B cell (primary cell): ENCODE measurements at regions not wholly inside any gene's neighbourhood (a gene's known extent, or its start where the extent isn't known, plus 50 kb on each side); places are given as distances from the start of the nearest gene placed in this dataset.

Source experiments
- ATAC-seq: fragments of 200-7000 bp; cut with Tn5 transposase; one replicate; pipeline ENCODE4 v1.10.0; 2021; ENCODE audit warnings: low read depth, mild to moderate bottlenecking, moderate number of reproducible peaks, moderate library complexity
- CTCF ChIA-PET: fragments of 350-600 bp; sonication (Branson Sonifier 250); formaldehyde crosslinking; loops from one replicate; lab custom pipeline; 2021; ENCODE audit warnings: antibody characterized with exemption, inconsistent platforms; lab: Charles Lee
- POLR2A ChIA-PET: fragments of 350-600 bp; sonication (Branson Sonifier 250); formaldehyde crosslinking; loops from one replicate; lab custom pipeline; 2021; ENCODE audit warnings: antibody characterized with exemption; lab: Charles Lee
- DNase-seq: peaks from one replicate; pipeline ENCODE4 v3.0.0; 2013
- H2AFZ ChIP-seq: 2 replicates; pipeline ENCODE4 v1.6.1; 2012; ENCODE audit warnings: mild to moderate bottlenecking, low read depth, low read length; ENCODE audit not compliant: insufficient read depth, poor library complexity, severe bottlenecking
- H3K27ac ChIP-seq, 2 donors: 1 replicate in 1 of 2; 2 replicates in 1 of 2; pipeline ENCODE4 v1.5.1; 2012 to 2013; ENCODE audit warnings: low read length in 2 of 2, mild to moderate bottlenecking in 2 of 2, moderate library complexity in 1 of 2
- H3K27me3 ChIP-seq, 4 experiments: fragments of 200-600 bp in 1 of 4; sonication (generic) in 1 of 4; replicated peaks in 1 of 4; 1 replicate in 2 of 4; 2 replicates in 2 of 4; pipeline versions ENCODE4 v1.6.1 to v1.7.0; 2013 to 2016; ENCODE audit warnings: low read length in 3 of 4, mild to moderate bottlenecking in 2 of 4, mixed read lengths in 1 of 4, moderate library complexity in 1 of 4; ENCODE audit not compliant: insufficient read depth in 4 of 4, control insufficient read depth in 3 of 4; ENCODE audit errors: control extremely low read depth in 1 of 4
- H3K36me3 ChIP-seq, 2 experiments: replicated peaks in 1 of 2; 1 replicate in 1 of 2; 2 replicates in 1 of 2; pipeline versions ENCODE4 v1.6.1 to v1.7.1; 2013; ENCODE audit warnings: low read length in 1 of 2; ENCODE audit not compliant: insufficient read depth in 2 of 2, control insufficient read depth in 1 of 2; ENCODE audit errors: control extremely low read depth in 1 of 2, extremely low read depth in 1 of 2
- H3K4me1 ChIP-seq, 2 donors: fragments of 200-600 bp in 1 of 2; sonication (generic) in 1 of 2; 1 replicate in 1 of 2; 2 replicates in 1 of 2; pipeline versions ENCODE4 v1.5.1 to v1.6.1; 2013 to 2017; ENCODE audit warnings: low read length in 2 of 2; ENCODE audit not compliant: control insufficient read depth in 2 of 2, insufficient read depth in 2 of 2
- H3K4me2 ChIP-seq: replicated peaks from 2 replicates; pipeline ENCODE3; 2012; ENCODE audit warnings: mild to moderate bottlenecking, low read depth, low read length; ENCODE audit not compliant: poor library complexity, severe bottlenecking
- H3K4me3 ChIP-seq, 5 experiments: fragments of 200-600 bp in 1 of 5; sonication (generic) in 1 of 5; 1 replicate in 3 of 5; 2 replicates in 2 of 5; pipeline versions ENCODE4 v1.5.1 to v1.7.0; 2011 to 2016; ENCODE audit warnings: low read length in 4 of 5, mild to moderate bottlenecking in 4 of 5, low read depth in 2 of 5, control low read depth in 1 of 5, moderate library complexity in 1 of 5; ENCODE audit not compliant: insufficient read depth in 1 of 5; ENCODE audit errors: control extremely low read depth in 1 of 5, extremely low read depth in 1 of 5
- H3K79me2 ChIP-seq: fragments of 200-600 bp; sonication (generic); one replicate; pipeline ENCODE4 v1.6.0; 2016; ENCODE audit warnings: low read length; ENCODE audit not compliant: control insufficient read depth, insufficient read depth
- H3K9ac ChIP-seq: fragments of 200-600 bp; sonication (generic); 2 replicates; pipeline ENCODE4 v1.6.1; 2017; ENCODE audit warnings: mild to moderate bottlenecking, low read length, moderate library complexity
- H3K9me3 ChIP-seq, 3 donors: one replicate each; pipeline versions ENCODE4 v1.6.1 to v1.7.1; 2013; ENCODE audit warnings: low read length in 2 of 3; ENCODE audit not compliant: control insufficient read depth in 2 of 3, insufficient read depth in 1 of 3; ENCODE audit errors: control extremely low read depth in 1 of 3
- H4K20me1 ChIP-seq: 2 replicates; pipeline ENCODE4 v1.6.0; 2012; ENCODE audit warnings: mild to moderate bottlenecking, low read length; ENCODE audit not compliant: insufficient read depth, control insufficient read depth, poor library complexity, severe bottlenecking
- H3K27ac Mint-ChIP-seq: one replicate; pipeline ENCODE4 v1.8.0; 2021; ENCODE audit warnings: mixed read lengths
- H3K27me3 Mint-ChIP-seq: one replicate; pipeline ENCODE4 v1.8.0; 2021; ENCODE audit warnings: mixed read lengths
- H3K4me1 Mint-ChIP-seq: one replicate; pipeline ENCODE4 v1.8.0; 2021; ENCODE audit warnings: mixed read lengths
- H3K4me3 Mint-ChIP-seq: one replicate; pipeline ENCODE4 v1.8.0; 2021; ENCODE audit warnings: mixed read lengths
- H3K9me3 Mint-ChIP-seq: one replicate; pipeline ENCODE4 v1.8.0; 2022; ENCODE audit warnings: mixed read lengths; ENCODE audit not compliant: insufficient read depth
- EZH2 ChIP-seq: IDR thresholded peaks from 2 replicates; pipeline ENCODE4 v1.6.1; 2012; ENCODE audit warnings: borderline replicate concordance, low read depth, mild to moderate bottlenecking, moderate library complexity, low read length; ENCODE audit not compliant: insufficient read depth, poor library complexity, severe bottlenecking
- WGBS: methylation state at CpG from one replicate; pipeline ENCODE4 v1.1.5; 2013; ENCODE audit warnings: missing lambda C conversion rate; ENCODE audit not compliant: insufficient coverage; 5-methylcytosine and 5-hydroxymethylcytosine counted together
- intact Hi-C: fragments of 100-400 bp; cut with micrococcal nuclease; formaldehyde crosslinking; loops from one replicate; pipeline ENCODE4 v1.10.0; 2022
- TF ChIP-seq, protein P1 (sequence below): fragments of 200-600 bp; IDR thresholded peaks from one replicate; pipeline ENCODE4 v1.8.0; 2022; ENCODE audit warnings: antibody characterized with exemption, mild to moderate bottlenecking

GRCh38 chr1:165011991-165012531, 344.5 kb downstream of the LMX1A start:
- Histone ChIP-seq H4K20me1 (no peaks in the 10 kb centered on the region), H3K27ac (no peak overlapping the region), H3K79me2 (no peaks in the 10 kb centered on the region), H3K9ac (no peak overlapping the region), H3K27me3 (no peaks in the 10 kb centered on the region), H2AFZ (no peak overlapping the region), H3K36me3 (no peaks in the 10 kb centered on the region), H3K4me1 (no peaks in the 10 kb centered on the region), H3K4me2 (no peak overlapping the region), H3K4me3 (no peak overlapping the region), H3K9me3 (no peaks in the 10 kb centered on the region)
- TF ChIP-seq EZH2 = no peak
- TF ChIP-seq, protein P1, sequence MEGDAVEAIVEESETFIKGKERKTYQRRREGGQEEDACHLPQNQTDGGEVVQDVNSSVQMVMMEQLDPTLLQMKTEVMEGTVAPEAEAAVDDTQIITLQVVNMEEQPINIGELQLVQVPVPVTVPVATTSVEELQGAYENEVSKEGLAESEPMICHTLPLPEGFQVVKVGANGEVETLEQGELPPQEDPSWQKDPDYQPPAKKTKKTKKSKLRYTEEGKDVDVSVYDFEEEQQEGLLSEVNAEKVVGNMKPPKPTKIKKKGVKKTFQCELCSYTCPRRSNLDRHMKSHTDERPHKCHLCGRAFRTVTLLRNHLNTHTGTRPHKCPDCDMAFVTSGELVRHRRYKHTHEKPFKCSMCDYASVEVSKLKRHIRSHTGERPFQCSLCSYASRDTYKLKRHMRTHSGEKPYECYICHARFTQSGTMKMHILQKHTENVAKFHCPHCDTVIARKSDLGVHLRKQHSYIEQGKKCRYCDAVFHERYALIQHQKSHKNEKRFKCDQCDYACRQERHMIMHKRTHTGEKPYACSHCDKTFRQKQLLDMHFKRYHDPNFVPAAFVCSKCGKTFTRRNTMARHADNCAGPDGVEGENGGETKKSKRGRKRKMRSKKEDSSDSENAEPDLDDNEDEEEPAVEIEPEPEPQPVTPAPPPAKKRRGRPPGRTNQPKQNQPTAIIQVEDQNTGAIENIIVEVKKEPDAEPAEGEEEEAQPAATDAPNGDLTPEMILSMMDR = no peak
- no peak overlapping the region for H3K4me3 Mint-ChIP-seq
- ChIA-PET CTCF (no interaction called here), POLR2A (no interaction called here)
- ATAC-seq = no peak
- no peaks in the 10 kb centered on the region for H3K9me3 Mint-ChIP-seq
- no peak overlapping the region for H3K27ac Mint-ChIP-seq
- intact Hi-C loops = no loop called here
- no peaks in the 10 kb centered on the region for H3K27me3 Mint-ChIP-seq
- H3K4me1 Mint-ChIP-seq = no peaks in the 10 kb centered on the region
- DNase-seq = no peak
- no CpG with 5 or more reads among the region's 1 CpG for WGBS

GRCh38 chr1:165011186-165011585, 345.3 kb downstream of the LMX1A start:
- Mint-ChIP-seq H3K9me3 (no peaks in the 10 kb centered on the region), H3K4me3 (no peak overlapping the region), H3K27ac (no peak overlapping the region), H3K4me1 (no peaks in the 10 kb centered on the region), H3K27me3 (no peaks in the 10 kb centered on the region)
- H3K9ac ChIP-seq = no peak overlapping the region
- H3K4me1 ChIP-seq = no peaks in the 10 kb centered on the region
- intact Hi-C loops = no loop called here
- H3K36me3 ChIP-seq = no peaks in the 10 kb centered on the region
- ChIA-PET CTCF (no interaction called here), POLR2A (no interaction called here)
- TF ChIP-seq EZH2 = no peak
- TF ChIP-seq, protein P1 = no peak
- H2AFZ ChIP-seq = no peak overlapping the region
- no peaks in the 10 kb centered on the region for H3K79me2 ChIP-seq
- H3K27ac ChIP-seq = no peak overlapping the region
- no peak overlapping the region for H3K4me2 ChIP-seq
- H4K20me1 ChIP-seq = no peaks in the 10 kb centered on the region
- no peak overlapping the region for H3K4me3 ChIP-seq
- ATAC-seq (no peak), DNase-seq (no peak)
- no peaks in the 10 kb centered on the region for H3K27me3 ChIP-seq
- 57% methylated on average over 1 of the region's 1 CpG for WGBS
- no peaks in the 10 kb centered on the region for H3K9me3 ChIP-seq
